HEK293 (cell line): ENCODE measurements at regions not wholly inside any gene's neighbourhood (a gene's known extent, or its start where the extent isn't known, plus 50 kb on each side); places are given as distances from the start of the nearest gene placed in this dataset.
"Not testable (repeated sequence)": the region's sequence is repeated elsewhere in the genome, so short reads cannot be mapped to it uniquely, and the experiment has no call there.

Experiments
- CTCF ChIP-seq: fragments of 450-650 bp; formaldehyde crosslinking; IDR thresholded peaks from 2 replicates; pipeline ENCODE4 v1.5.1; 2016; ENCODE audit warnings: missing biosample characterization, missing genetic modification characterization
- IKZF3 ChIP-seq: fragments of 450-650 bp; IDR thresholded peaks from 2 replicates; pipeline ENCODE4 v1.5.0; 2018; ENCODE audit warnings: missing biosample characterization, mild to moderate bottlenecking, missing genetic modification characterization, moderate library complexity
- ZNF707 ChIP-seq: fragments of 450-650 bp; formaldehyde crosslinking; IDR thresholded peaks from 2 replicates; pipeline ENCODE4 v1.5.1; 2016; ENCODE audit warnings: missing biosample characterization, missing genetic modification characterization
- ZNF843 ChIP-seq: fragments of 450-650 bp; formaldehyde crosslinking; IDR thresholded peaks from 2 replicates; pipeline ENCODE4 v1.5.1; 2016; ENCODE audit warnings: missing biosample characterization, missing genetic modification characterization

GRCh38 chr17:30609682-30610081 is 132.5 kb downstream of the GOSR1 start:
- not testable (repeated sequence) for TF ChIP-seq CTCF, ZNF707, IKZF3, ZNF843 (tag by site-specific recombination)
